Nephron progenitor cell (in vitro differentiated cells): ENCODE measurements at regions not wholly inside any gene's neighbourhood (a gene's known extent, or its start where the extent isn't known, plus 50 kb on each side); places are given as distances from the start of the nearest gene placed in this dataset.
"Not testable (repeated sequence)": the region's sequence is repeated elsewhere in the genome, so short reads cannot be mapped to it uniquely, and the experiment has no call there.

Source experiments
- DNase-seq: peaks from one replicate; pipeline ENCODE4 v3.0.0; 2021
- H3K27ac Mint-ChIP-seq: 2 replicates; pipeline ENCODE4 v1.8.0; 2021; ENCODE audit warnings: mild to moderate bottlenecking, moderate library complexity, mixed read lengths
- H3K27me3 Mint-ChIP-seq: 2 replicates; pipeline ENCODE4 v1.8.0; 2021; ENCODE audit warnings: mild to moderate bottlenecking, low read depth, mixed read lengths; ENCODE audit not compliant: poor library complexity
- H3K36me3 Mint-ChIP-seq: 2 replicates; pipeline ENCODE4 v1.8.0; 2021; ENCODE audit warnings: low read depth, mixed read lengths
- H3K4me1 Mint-ChIP-seq: 2 replicates; pipeline ENCODE4 v1.8.0; 2021; ENCODE audit warnings: mixed read lengths
- H3K4me3 Mint-ChIP-seq: 2 replicates; pipeline ENCODE4 v1.8.0; 2021; ENCODE audit warnings: mild to moderate bottlenecking, moderate library complexity, mixed read lengths
- H3K9me3 Mint-ChIP-seq: 2 replicates; pipeline ENCODE4 v1.8.0; 2021; ENCODE audit warnings: mild to moderate bottlenecking, moderate library complexity, mixed read lengths
- CTCF ChIP-seq: fragments of 200-600 bp; sonication (generic); IDR thresholded peaks from 2 replicates; pipeline ENCODE4 v1.5.0; 2021; ENCODE audit warnings: antibody characterized with exemption

DNA sequence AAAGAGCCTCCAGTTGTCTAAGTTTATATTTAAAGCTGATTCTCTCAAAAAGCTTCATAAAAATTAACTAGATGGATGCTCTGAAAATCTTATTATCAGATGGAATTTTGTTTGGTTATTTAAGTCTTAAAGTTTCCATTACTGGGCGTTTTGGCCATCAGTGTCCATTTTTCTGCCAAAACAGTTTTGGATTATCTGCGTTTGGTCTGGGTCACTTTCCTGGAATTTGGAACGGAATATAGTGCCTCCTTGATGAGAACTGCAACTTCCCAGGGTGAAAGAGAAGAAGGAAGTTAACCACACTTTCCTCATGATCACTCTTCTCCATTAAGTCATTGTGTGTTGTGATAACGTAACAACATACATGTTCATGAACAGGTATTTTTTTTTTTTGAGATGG is 764.9 kb upstream of the AUTS2 start:
- Mint-ChIP-seq H3K9me3 (peaks cover 34% of the 10 kb centered on the region), H3K27ac (no peak overlapping the region), H3K36me3 (peaks cover 6% of the 10 kb centered on the region), H3K4me1 (no peaks in the 10 kb centered on the region), H3K4me3 (no peak overlapping the region), H3K27me3 (peaks cover 6% of the 10 kb centered on the region)
- DNase-seq = no peak
- no peak for TF ChIP-seq CTCF

DNA sequence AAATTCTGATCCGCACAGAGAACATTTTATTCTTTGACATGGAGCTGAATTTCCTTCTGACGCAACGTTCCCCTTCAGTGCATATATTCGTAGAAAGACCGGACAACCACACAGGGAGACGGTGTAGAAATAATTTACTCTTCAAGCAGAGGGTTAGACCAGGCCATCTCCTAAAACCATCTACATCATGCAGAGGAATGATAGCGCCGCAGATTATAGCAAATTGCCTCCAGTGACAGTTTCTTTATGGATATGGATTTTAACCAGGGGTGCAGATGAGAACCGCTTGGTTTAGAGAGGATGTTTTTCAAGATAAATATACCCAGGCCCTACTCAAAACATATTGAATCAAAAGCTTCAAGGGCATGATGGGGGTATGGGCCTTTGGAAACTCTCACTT is 759.3 kb upstream of the AUTS2 start:
- H3K36me3 Mint-ChIP-seq = no peaks in the 10 kb centered on the region
- H3K27ac Mint-ChIP-seq = no peak overlapping the region
- no peak for DNase-seq
- no peaks in the 10 kb centered on the region for H3K9me3 Mint-ChIP-seq
- no peak overlapping the region for H3K4me3 Mint-ChIP-seq
- peaks cover 3% of the 10 kb centered on the region for H3K27me3 Mint-ChIP-seq
- no peak for TF ChIP-seq CTCF
- H3K4me1 Mint-ChIP-seq = peaks cover 9% of the 10 kb centered on the region

DNA sequence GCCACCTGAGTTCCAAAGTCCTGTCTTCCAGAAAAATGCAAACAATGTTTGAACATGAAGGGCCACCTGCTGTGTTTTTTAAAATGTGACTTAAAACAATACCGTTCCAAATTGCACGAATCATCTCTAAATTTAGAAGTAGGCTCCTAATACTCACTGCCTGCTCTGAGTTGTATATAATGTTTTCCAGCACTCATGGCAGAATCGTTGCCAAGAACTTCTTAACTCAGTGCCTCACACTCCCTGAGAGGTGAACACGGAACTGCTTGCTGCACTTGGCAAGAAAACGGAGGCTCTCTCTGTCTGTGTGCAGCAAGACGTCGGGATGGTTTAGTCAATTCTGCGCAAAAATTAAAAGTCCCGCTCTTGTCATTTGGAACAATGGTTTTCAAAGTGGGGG is 757.3 kb upstream of the AUTS2 start:
- Mint-ChIP-seq H3K4me1 (peaks cover 9% of the 10 kb centered on the region), H3K9me3 (peaks cover 11% of the 10 kb centered on the region), H3K36me3 (no peaks in the 10 kb centered on the region), H3K27me3 (peaks cover 3% of the 10 kb centered on the region), H3K4me3 (no peak overlapping the region), H3K27ac (no peak overlapping the region)
- no peak for TF ChIP-seq CTCF
- DNase-seq = no peak

GRCh38 chr7:68843985-68844384 is 754.3 kb upstream of the AUTS2 start:
- not testable (repeated sequence) for DNase-seq, H3K4me1 Mint-ChIP-seq, H3K4me3 Mint-ChIP-seq, H3K36me3 Mint-ChIP-seq, H3K27ac Mint-ChIP-seq
- Mint-ChIP-seq H3K27me3 (peaks cover 10% of the 10 kb centered on the region), H3K9me3 (peaks cover 20% of the 10 kb centered on the region)

- TF ChIP-seq CTCF = no peak
- Mint-ChIP-seq H3K4me1 (peaks cover 4% of the 10 kb centered on the region), H3K4me3 (no peak overlapping the region), H3K36me3 (no peaks in the 10 kb centered on the region), H3K27ac (no peak overlapping the region), H3K27me3 (peaks cover 7% of the 10 kb centered on the region), H3K9me3 (peaks cover 25% of the 10 kb centered on the region)
- no peak for DNase-seq
Observed at GRCh38 chr7:68846811-68847325, 751.4 kb upstream of the AUTS2 start.

DNA sequence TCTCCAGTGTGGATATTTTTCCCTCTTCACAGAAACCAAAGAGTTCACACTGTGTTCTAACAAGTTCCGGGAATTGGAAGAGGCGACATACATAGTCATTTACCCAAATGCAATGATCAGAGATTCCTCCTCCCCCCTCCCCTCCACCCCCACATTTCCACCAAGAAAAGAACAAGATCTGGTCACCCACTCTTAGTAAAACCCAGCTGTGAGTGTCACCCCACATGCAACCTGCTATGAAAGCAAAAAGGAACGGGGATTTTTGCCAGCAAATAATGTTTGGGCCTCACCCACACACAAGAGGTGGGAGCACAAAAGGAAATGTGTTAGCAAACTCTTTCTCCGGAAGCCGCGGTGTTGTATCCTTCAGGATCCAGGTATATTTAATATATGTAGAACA is 745.0 kb upstream of the AUTS2 start:
- no peak overlapping the region for H3K27ac Mint-ChIP-seq
- H3K4me3 Mint-ChIP-seq = no peak overlapping the region
- no peaks in the 10 kb centered on the region for H3K36me3 Mint-ChIP-seq
- H3K27me3 Mint-ChIP-seq = peaks cover 6% of the 10 kb centered on the region
- H3K4me1 Mint-ChIP-seq = peaks cover 8% of the 10 kb centered on the region
- TF ChIP-seq CTCF = no peak
- DNase-seq = no peak
- H3K9me3 Mint-ChIP-seq = peaks cover 5% of the 10 kb centered on the region
